K562 (cell line): ENCODE measurements at regions not wholly inside any gene's neighbourhood (a gene's known extent, or its start where the extent isn't known, plus 50 kb on each side); places are given as distances from the start of the nearest gene placed in this dataset.

Source experiments
- ATAC-seq: fragments of 200-7000 bp; cut with Tn5 transposase; 3 replicates; pipeline ENCODE4 v1.9.1; 2020; ENCODE audit warnings: moderate library complexity
- BruUV-seq: library from RNA; stranded (reverse); fragments of 400-500 nt; replicated peaks from 2 replicates; lab custom pipeline; 2021; lab: Mats Ljungman, UMichigan
- CTCF ChIA-PET: fragments of 300-600 bp; formaldehyde crosslinking; extraction: SDS; loops from one replicate; lab custom pipeline; 2021; ENCODE audit warnings: low intra/inter-chr PET ratio; lab: Yijun Ruan, JAX
- POLR2A ChIA-PET: fragments of 300-600, 350-650 bp; sonication (Branson Sonifier 250); formaldehyde crosslinking; extraction: SDS; loops from one replicate; lab custom pipeline; 2021; ENCODE audit warnings: antibody characterized with exemption, inconsistent platforms; lab: Yijun Ruan, JAX
- DNase-seq, 4 experiments: peaks; one replicate each; pipeline versions ENCODE4 v3.0.0 to v3.0.0-alpha.2; 2011 to 2018; ENCODE audit warnings: low spot score in 3 of 4, mixed read lengths in 3 of 4; ENCODE audit errors: extremely low read depth in 1 of 4
- FAIRE-seq: peaks from 2 replicates; lab custom pipeline; 2011; peaks lifted over from hg19 to GRCh38; lab: Jason Lieb, UNC
- H2AFZ ChIP-seq: 2 replicates; pipeline ENCODE4 v1.6.0; 2011; ENCODE audit warnings: low read depth, low read length, control low read depth, inconsistent platforms
- H3K27ac ChIP-seq: fragments of 200-600 bp; 3 replicates; pipeline ENCODE4 v1.8.0; 2011; ENCODE audit warnings: low read depth, mild to moderate bottlenecking, control low read depth, inconsistent platforms, low read length, moderate library complexity, mixed read lengths; ENCODE audit errors: extremely low read depth
- H3K27me3 ChIP-seq, 2 experiments: fragments of 300-600 bp in 1 of 2; 2 replicates in 1 of 2; 3 replicates in 1 of 2; pipeline versions ENCODE4 v1.6.0 to v1.8.0; 2011; ENCODE audit warnings: inconsistent platforms in 2 of 2, low read length in 2 of 2, mild to moderate bottlenecking in 1 of 2, mixed read lengths in 1 of 2, moderate library complexity in 1 of 2; ENCODE audit not compliant: control insufficient read depth in 2 of 2, insufficient read depth in 2 of 2
- H3K36me3 ChIP-seq: fragments of 300-600 bp; 3 replicates; pipeline ENCODE4 v1.8.0; 2011; ENCODE audit warnings: mild to moderate bottlenecking, low read length, inconsistent platforms; ENCODE audit not compliant: control insufficient read depth, insufficient read depth
- H3K4me1 ChIP-seq, 2 experiments: fragments of 200-600 bp in 1 of 2; replicated peaks in 1 of 2; 2 replicates in 1 of 2; 3 replicates in 1 of 2; pipeline versions ENCODE4 v1.5.1 to v1.8.0; 2011; ENCODE audit warnings: inconsistent platforms in 2 of 2, low read length in 2 of 2, mild to moderate bottlenecking in 1 of 2, mixed read lengths in 1 of 2, moderate library complexity in 1 of 2; ENCODE audit not compliant: control insufficient read depth in 2 of 2, insufficient read depth in 2 of 2
- H3K4me2 ChIP-seq: 2 replicates; pipeline ENCODE4 v1.6.1; 2011; ENCODE audit warnings: low read length, control low read depth, inconsistent platforms, mixed read lengths; ENCODE audit not compliant: insufficient read depth
- H3K4me3 ChIP-seq: fragments of 200-600 bp; sonication (generic), shearing (Covaris generic); 2 replicates; pipeline ENCODE4 v1.5.1; 2016; ENCODE audit warnings: control low read depth, inconsistent platforms
- H3K79me2 ChIP-seq: fragments of 200-600 bp; 3 replicates; pipeline ENCODE4 v1.8.0; 2011; ENCODE audit warnings: low read length, inconsistent platforms; ENCODE audit not compliant: control insufficient read depth, insufficient read depth
- H3K9ac ChIP-seq, 2 experiments: 2 replicates each; pipeline versions ENCODE4 v1.6.0 to v1.6.1; 2011; ENCODE audit warnings: low read depth in 2 of 2, low read length in 2 of 2, control low read depth in 1 of 2, inconsistent platforms in 1 of 2, mild to moderate bottlenecking in 1 of 2, mixed read lengths in 1 of 2; ENCODE audit not compliant: insufficient read depth in 1 of 2
- H3K9me1 ChIP-seq: one replicate; pipeline ENCODE4 v1.6.0; 2011; ENCODE audit warnings: inconsistent platforms, mild to moderate bottlenecking, low read length, moderate library complexity; ENCODE audit not compliant: control insufficient read depth, insufficient read depth
- H3K9me3 ChIP-seq: replicated peaks from 2 replicates; pipeline ENCODE4 v1.5.1; 2011; ENCODE audit warnings: low read depth, low read length, inconsistent platforms; ENCODE audit not compliant: control insufficient read depth, insufficient read depth
- H4K20me1 ChIP-seq: replicated peaks from 2 replicates; pipeline ENCODE4 v1.6.1; 2011; ENCODE audit warnings: low read length, inconsistent platforms, mixed read lengths; ENCODE audit not compliant: control insufficient read depth, insufficient read depth
- ATF7 ChIP-seq: fragments of 450-650 bp; IDR thresholded peaks from 2 replicates; pipeline ENCODE4 v1.7.1; 2014; ENCODE audit warnings: mild to moderate bottlenecking, moderate library complexity
- GTF3C2 ChIP-seq: IDR thresholded peaks from 3 replicates; pipeline ENCODE4 v1.6.1; 2011; ENCODE audit warnings: borderline replicate concordance, mild to moderate bottlenecking, moderate library complexity; ENCODE audit not compliant: insufficient read length; ENCODE audit errors: extremely low read depth
- IRF1 ChIP-seq: sonication (generic); formaldehyde crosslinking; IDR thresholded peaks from 2 replicates; pipeline ENCODE4 v1.8.0; 2022; ENCODE audit warnings: missing genetic modification reagents, mild to moderate bottlenecking, borderline replicate concordance
- MBD1 ChIP-seq: fragments of 250-450 bp; sonication (Bioruptor Pico); IDR thresholded peaks from 2 replicates; pipeline ENCODE4 v1.8.0; 2022; ENCODE audit warnings: inconsistent platforms
- NFE2L1 ChIP-seq: fragments of 450-650 bp; IDR thresholded peaks from 2 replicates; pipeline ENCODE4 v1.6.1; 2016; ENCODE audit warnings: missing genetic modification characterization, low read depth, mild to moderate bottlenecking, missing compliant biosample characterization, moderate library complexity, borderline replicate concordance
- NR2F6 ChIP-seq: fragments of 450-650 bp; formaldehyde crosslinking; IDR thresholded peaks from 2 replicates; pipeline ENCODE4 v1.4.0; 2020; ENCODE audit warnings: mild to moderate bottlenecking
- PYGO2 ChIP-seq: fragments of 450-650 bp; IDR thresholded peaks from 2 replicates; pipeline ENCODE4 v1.6.1; 2016; ENCODE audit warnings: mild to moderate bottlenecking, missing genetic modification characterization, moderate library complexity, missing compliant biosample characterization
- TFAM ChIP-seq: fragments of 250-450 bp; sonication (Bioruptor Pico); conservative IDR thresholded peaks from 2 replicates; pipeline ENCODE4 v1.5.0; 2021; ENCODE audit warnings: mild to moderate bottlenecking, moderate library complexity
- TRIM28 ChIP-seq: fragments of 450-650 bp; IDR thresholded peaks from 2 replicates; pipeline ENCODE4 v1.6.1; 2017
- ZFP30 ChIP-seq: fragments of 250-450 bp; sonication (Bioruptor Pico); IDR thresholded peaks from 2 replicates; pipeline ENCODE4 v1.8.0; 2022; ENCODE audit warnings: moderate library complexity, mild to moderate bottlenecking, inconsistent platforms, borderline replicate concordance
- ZKSCAN8 ChIP-seq: fragments of 200-800 bp; sonication (Bioruptor generic); IDR thresholded peaks from 2 replicates; pipeline ENCODE4 v1.6.1; 2016; ENCODE audit warnings: missing genetic modification characterization, missing compliant biosample characterization
- ZNF146 ChIP-seq: IDR thresholded peaks from one replicate; pipeline ENCODE4 v1.6.1; 2018; ENCODE audit warnings: missing compliant biosample characterization; ENCODE audit not compliant: unreplicated experiment
- ZNF347 ChIP-seq: fragments of 450-650 bp; formaldehyde crosslinking; IDR thresholded peaks from 2 replicates; pipeline ENCODE4 v1.4.0; 2020; ENCODE audit warnings: low read depth, mild to moderate bottlenecking, moderate library complexity
- ZNF395 ChIP-seq: fragments of 200-800 bp; sonication (Bioruptor generic); IDR thresholded peaks from 2 replicates; pipeline ENCODE4 v1.6.1; 2017; ENCODE audit warnings: missing genetic modification characterization, missing compliant biosample characterization
- WGBS: fragments of 100-300 bp; shearing (Covaris generic); methylation state at CpG from one replicate; pipeline ENCODE4 v1.1.6; 2016; ENCODE audit warnings: low coverage, mixed read lengths; ENCODE audit not compliant: insufficient coverage; ENCODE audit errors: missing lambda C conversion rate; 5-methylcytosine and 5-hydroxymethylcytosine counted together
- in situ Hi-C: fragments of 300-500 bp; cut with MboI; formaldehyde crosslinking; loops from 4 replicates; pipeline ENCODE4 v1.15.0; 2018; ENCODE audit warnings: inconsistent platforms, mixed read lengths
- intact Hi-C: fragments of 100-400 bp; cut with micrococcal nuclease; formaldehyde crosslinking; loops from 2 replicates; pipeline ENCODE4 v1.14.2; 2022

GRCh38 chr20:60950974-60951373 lies 301.1 kb upstream of the CDH4 start:
- in situ Hi-C loops = no loop called here
- Histone ChIP-seq H3K27me3 (no peaks in the 10 kb centered on the region; a peak in 1 of 5 replicates), H3K4me3 (no peak overlapping the region), H3K9ac (no peak overlapping the region), H3K36me3 (no peaks in the 10 kb centered on the region), H3K27ac (no peak overlapping the region), H4K20me1 (no peaks in the 10 kb centered on the region; the same call in 1 of the 2 replicates), H3K4me2 (no peak overlapping the region), H3K9me1 (no peaks in the 10 kb centered on the region), H3K9me3 (no peaks in the 10 kb centered on the region), H2AFZ (no peak overlapping the region), H3K4me1 (no peaks in the 10 kb centered on the region), H3K79me2 (no peaks in the 10 kb centered on the region)
- FAIRE-seq = no peak
- BruUV-seq = no TSS peak
- ChIA-PET POLR2A (no interaction called here), CTCF (no interaction called here)
- ATAC-seq = no peak
- DNase-seq = no peak
- 0% methylated on average over 5 of the region's 5 CpGs for WGBS
- intact Hi-C loops = no loop called here
- TF ChIP-seq ZFP30 (CRISPR knock-in tag) (no peak), IRF1 (CRISPR knock-in tag) (no peak), NFE2L1 (tag) (no peak), ZNF395 (CRISPR knock-in tag) (no peak), ATF7 (no peak), ZNF347 (no peak), NR2F6 (CRISPR knock-in tag) (no peak), MBD1 (CRISPR knock-in tag) (no peak), TFAM (CRISPR knock-in tag) (no peak), GTF3C2 (no peak), ZNF146 (no peak), TRIM28 (no peak), ZKSCAN8 (CRISPR knock-in tag) (no peak), PYGO2 (no peak)
